ENCODE measurements at regions not wholly inside any gene's neighbourhood (a gene's known extent, or its start where the extent isn't known, plus 50 kb on each side); places are given as distances from the start of the nearest gene placed in this dataset.

- TF ChIP-seq ZNF710 (CRISPR knock-in tag; IDR thresholded peaks at IDR 0.05; ENCODE audit: borderline replicate concordance) (no peak), ZNF83 (CRISPR knock-in tag; IDR thresholded peaks at IDR 0.05; ENCODE audit: borderline replicate concordance) (no peak), ZNF253 (CRISPR knock-in tag; IDR thresholded peaks at IDR 0.05; ENCODE audit: borderline replicate concordance) (no peak), PCBP2 (optimal IDR thresholded peaks at IDR 0.05; ENCODE audit: low read depth, low read length, poor library complexity, severe bottlenecking) (no peak), NR2F2 (IDR thresholded peaks at IDR 0.05; ENCODE audit: borderline replicate concordance, low read depth) (no peak)
Observed at GRCh38 chr6:14865531-14866100, 380.3 kb upstream of the JARID2 start (continued).

GRCh38 chr6:14867802-14868201 lies 378.1 kb upstream of the JARID2 start:
- Histone ChIP-seq H3K4me1 (ENCODE audit: insufficient read depth, low read length) (no peaks in the 10 kb centered on the region), H3K27ac (ENCODE audit: extremely low read length, insufficient read depth, low read length) (no peak overlapping the region), H3K4me3 (replicated peaks in 1 of 3; ENCODE audit: insufficient read depth in 1 of 3, low read depth in 2 of 3, low read length in 3 of 3) (no peak overlapping the region), H2AFZ (ENCODE audit: low read length) (no peak overlapping the region), H3K9ac (ENCODE audit: insufficient read depth, low read depth, low read length) (no peak overlapping the region), H3K79me2 (ENCODE audit: insufficient read depth, low read length) (no peaks in the 10 kb centered on the region), H3K9me3 (ENCODE audit: low read length) (no peaks in the 10 kb centered on the region), H3K4me2 (ENCODE audit: low read depth, low read length) (no peak overlapping the region), H3K27me3 (ENCODE audit: control insufficient read depth in 1 of 2, insufficient read depth in 2 of 2, low read length in 2 of 2) (0 out of 5 replicates have a peak, but pooled peaks cover 0 to 5% of the 10 kb centered on the region in 2 experiments), H4K20me1 (ENCODE audit: insufficient read depth, low read length) (no peaks in the 10 kb centered on the region), H3K36me3 (replicated peaks in 1 of 2; ENCODE audit: control insufficient read depth in 1 of 2, insufficient read depth in 2 of 2, low read length in 2 of 2) (no peaks in the 10 kb centered on the region)
- in situ Hi-C loops (cut with HindIII; ENCODE audit: extremely low pct_ligation_motif_present, low pct_unique_long_range_greater_than_20kb) = no loop called here
- intact Hi-C loops (cut with micrococcal nuclease; ENCODE audit: unreplicated experiment) = no loop called here
- TF ChIP-seq POGZ (CRISPR knock-in tag; IDR thresholded peaks at IDR 0.05) (no peak), ZNF552 (CRISPR knock-in tag; IDR thresholded peaks at IDR 0.05; ENCODE audit: borderline replicate concordance) (no peak), PRDM15 (CRISPR knock-in tag; IDR thresholded peaks at IDR 0.05) (no peak), TAF15 (IDR thresholded peaks at IDR 0.05; ENCODE audit: low read depth, low read length, poor library complexity, severe bottlenecking) (no peak), HNF4A (CRISPR knock-in tag; IDR thresholded peaks at IDR 0.05) (no peak), NR2F6 (IDR thresholded peaks at IDR 0.05) (no peak), NR2F6 (CRISPR knock-in tag; IDR thresholded peaks at IDR 0.05) (no peak), TBX2 (CRISPR knock-in tag; IDR thresholded peaks at IDR 0.05; ENCODE audit: borderline replicate concordance) (no peak), ZSCAN29 (CRISPR knock-in tag; conservative IDR thresholded peaks at IDR 0.05) (no peak), TFAP4 (IDR thresholded peaks at IDR 0.05; ENCODE audit: borderline replicate concordance, low read depth) (no peak), ASH2L (IDR thresholded peaks at IDR 0.05; ENCODE audit: insufficient read length, low read depth, low read length) (no peak)
- FAIRE-seq (no peak), ATAC-seq (no peak), DNase-seq (ENCODE audit: low spot score) (no peak)
- ChIA-PET POLR2A (no interaction called here), CTCF (ENCODE audit: low intra/inter-chr PET ratio, low total read pairs) (no interaction called here)
- WGBS (ENCODE audit: low lambda C conversion rate) = 0% methylated on average over 1 of the region's 1 CpG
- no TSS peak for BruUV-seq (replicated peaks)

Measured in HepG2 (cell line).